ENCODE measurements at regions not wholly inside any gene's neighbourhood (a gene's known extent, or its start where the extent isn't known, plus 50 kb on each side); places are given as distances from the start of the nearest gene placed in this dataset.
"Not testable (repeated sequence)": the region's sequence is repeated elsewhere in the genome, so short reads cannot be mapped to it uniquely, and the experiment has no call there.

GRCh38 chr15:77908752-77909111 is 168.8 kb downstream of the TBC1D2B start:
- not testable (repeated sequence) for TF ChIP-seq SP1 (IDR thresholded peaks at IDR 0.05); FOXM1 (IDR thresholded peaks at IDR 0.05; ENCODE audit: borderline replicate concordance); PKNOX1 (IDR thresholded peaks at IDR 0.05); NFRKB (IDR thresholded peaks at IDR 0.05); HDGF (IDR thresholded peaks at IDR 0.05; ENCODE audit: borderline replicate concordance); FOXK2 (IDR thresholded peaks at IDR 0.05); BHLHE40 (IDR thresholded peaks at IDR 0.05; ENCODE audit: borderline replicate concordance)

Measured in HEK293T (cell line).